H7 (cell line): ENCODE measurements at regions not wholly inside any gene's neighbourhood (a gene's known extent, or its start where the extent isn't known, plus 50 kb on each side); places are given as distances from the start of the nearest gene placed in this dataset.

Experiments used
- DNase-seq: peaks from one replicate; pipeline ENCODE4 v3.0.0; 2012
- H3K27me3 ChIP-seq: 2 replicates; pipeline ENCODE4 v1.6.0; 2011; ENCODE audit warnings: mild to moderate bottlenecking, low read length; ENCODE audit not compliant: control insufficient read depth, insufficient read depth
- H3K36me3 ChIP-seq: replicated peaks from 2 replicates; pipeline ENCODE4 v1.5.1; 2011; ENCODE audit warnings: low read length; ENCODE audit not compliant: control insufficient read depth, insufficient read depth
- H3K4me3 ChIP-seq: 2 replicates; pipeline ENCODE4 v1.5.1; 2011; ENCODE audit warnings: low read depth, mild to moderate bottlenecking, control low read depth, low read length, moderate library complexity; ENCODE audit not compliant: insufficient read depth

- no peak for DNase-seq
- no peaks in the 10 kb centered on the region for H3K36me3 ChIP-seq
- no peaks in the 10 kb centered on the region for H3K27me3 ChIP-seq
- no peak overlapping the region for H3K4me3 ChIP-seq
Observed at GRCh38 chr14:35456261-35456660, 51.7 kb upstream of the NFKBIA start.

GRCh38 chr14:35458442-35458841 is 53.9 kb upstream of the NFKBIA start:
- no peaks in the 10 kb centered on the region for H3K27me3 ChIP-seq
- no peak for DNase-seq
- H3K36me3 ChIP-seq = no peaks in the 10 kb centered on the region
- H3K4me3 ChIP-seq = no peak overlapping the region

DNA sequence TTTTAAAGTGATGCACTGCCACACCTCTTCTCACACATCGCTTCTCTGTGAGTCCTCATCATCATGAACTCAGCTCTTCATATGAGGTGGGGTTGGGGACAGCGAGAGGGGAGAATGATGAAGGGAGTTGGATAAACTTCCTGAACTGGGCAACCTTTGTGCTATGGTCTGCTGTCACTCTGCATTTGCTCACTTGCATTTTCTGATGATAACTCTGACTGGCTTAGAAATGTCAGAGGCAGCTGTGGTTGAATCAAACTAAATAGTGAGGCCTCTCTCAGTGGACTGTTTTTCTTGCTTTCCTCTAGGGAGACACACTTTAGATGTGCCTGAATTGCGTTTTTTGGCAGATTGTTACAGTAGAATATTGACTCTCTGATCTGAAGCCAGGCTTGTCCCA is 55.2 kb upstream of the NFKBIA start:
- no peak for DNase-seq
- no peak overlapping the region for H3K4me3 ChIP-seq
- H3K27me3 ChIP-seq = no peaks in the 10 kb centered on the region
- no peaks in the 10 kb centered on the region for H3K36me3 ChIP-seq

GRCh38 chr14:35470755-35471154 is 63.2 kb upstream of the INSM2 start:
- no peaks in the 10 kb centered on the region for H3K36me3 ChIP-seq
- DNase-seq = peak; percentile 30
- H3K27me3 ChIP-seq = no peaks in the 10 kb centered on the region
- no peak overlapping the region for H3K4me3 ChIP-seq

GRCh38 chr14:35471803-35472202 is 62.2 kb upstream of the INSM2 start:
- H3K4me3 ChIP-seq = no peak overlapping the region
- H3K36me3 ChIP-seq = no peaks in the 10 kb centered on the region
- H3K27me3 ChIP-seq = no peaks in the 10 kb centered on the region
- DNase-seq = no peak

- H3K4me3 ChIP-seq = no peak overlapping the region
- H3K36me3 ChIP-seq = no peaks in the 10 kb centered on the region
- no peak for DNase-seq
- H3K27me3 ChIP-seq = no peaks in the 10 kb centered on the region
Observed at GRCh38 chr14:35474323-35474722, 59.6 kb upstream of the INSM2 start.

GRCh38 chr14:35480119-35480769 is 53.7 kb upstream of the INSM2 start:
- H3K4me3 ChIP-seq = no peak overlapping the region
- H3K36me3 ChIP-seq = no peaks in the 10 kb centered on the region
- H3K27me3 ChIP-seq = no peaks in the 10 kb centered on the region
- no peak for DNase-seq

DNA sequence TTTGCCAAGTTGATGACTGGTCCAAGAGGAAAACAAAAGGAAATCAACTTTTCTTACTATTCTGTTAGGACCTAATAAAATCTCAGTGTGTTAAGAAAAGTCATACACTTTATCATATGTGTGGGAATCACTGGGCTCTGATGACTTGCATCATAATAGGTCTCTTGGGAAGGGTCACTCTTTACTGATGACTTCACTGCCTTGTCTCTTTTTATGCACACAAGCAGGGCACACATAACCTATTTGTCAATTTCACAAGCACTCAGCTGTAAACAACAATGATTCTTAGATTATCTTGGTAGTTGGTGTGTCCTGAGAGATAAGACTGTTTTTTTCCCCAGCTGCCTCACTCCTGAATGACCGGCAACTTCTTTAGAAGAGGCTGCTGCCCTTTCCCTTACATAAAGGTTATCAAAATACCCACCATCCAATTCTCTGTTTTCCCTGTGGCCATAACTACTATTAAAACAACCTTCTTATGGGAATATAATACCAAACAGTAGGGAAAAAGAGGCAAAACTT is 50.9 kb upstream of the INSM2 start:
- Histone ChIP-seq H3K4me3 (no peak overlapping the region), H3K27me3 (no peaks in the 10 kb centered on the region)
- no peak for DNase-seq

More for the DNA sequence above, 50.9 kb upstream of the INSM2 start:
- H3K36me3 ChIP-seq = no peaks in the 10 kb centered on the region
